ENCODE measurements at regions not wholly inside any gene's neighbourhood (a gene's known extent, or its start where the extent isn't known, plus 50 kb on each side); places are given as distances from the start of the nearest gene placed in this dataset.

DNA sequence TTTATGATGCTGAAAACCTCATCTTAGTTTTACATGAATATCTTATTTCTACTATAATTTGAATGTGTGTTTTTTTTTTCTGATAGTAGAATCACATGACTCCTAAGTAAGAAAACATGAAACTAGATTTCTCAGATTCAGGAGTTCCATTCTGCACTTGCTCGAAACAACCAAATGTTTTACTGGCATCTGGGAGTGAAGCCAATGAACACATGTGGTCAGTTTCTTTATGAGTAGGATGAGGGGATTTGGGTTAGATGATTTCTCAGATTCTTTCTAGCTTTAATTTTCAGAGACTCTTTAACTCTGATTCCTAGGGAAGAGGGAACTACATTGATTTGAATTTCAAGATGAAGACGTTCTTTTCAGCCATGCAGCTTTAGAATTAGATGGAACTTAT, 225.0 kb upstream of the NT5C1B start:
- no peak for DNase-seq

GRCh38 chr2:18804536-18804935, 215.2 kb upstream of the NT5C1B start:
- DNase-seq, result no peak

DNA sequence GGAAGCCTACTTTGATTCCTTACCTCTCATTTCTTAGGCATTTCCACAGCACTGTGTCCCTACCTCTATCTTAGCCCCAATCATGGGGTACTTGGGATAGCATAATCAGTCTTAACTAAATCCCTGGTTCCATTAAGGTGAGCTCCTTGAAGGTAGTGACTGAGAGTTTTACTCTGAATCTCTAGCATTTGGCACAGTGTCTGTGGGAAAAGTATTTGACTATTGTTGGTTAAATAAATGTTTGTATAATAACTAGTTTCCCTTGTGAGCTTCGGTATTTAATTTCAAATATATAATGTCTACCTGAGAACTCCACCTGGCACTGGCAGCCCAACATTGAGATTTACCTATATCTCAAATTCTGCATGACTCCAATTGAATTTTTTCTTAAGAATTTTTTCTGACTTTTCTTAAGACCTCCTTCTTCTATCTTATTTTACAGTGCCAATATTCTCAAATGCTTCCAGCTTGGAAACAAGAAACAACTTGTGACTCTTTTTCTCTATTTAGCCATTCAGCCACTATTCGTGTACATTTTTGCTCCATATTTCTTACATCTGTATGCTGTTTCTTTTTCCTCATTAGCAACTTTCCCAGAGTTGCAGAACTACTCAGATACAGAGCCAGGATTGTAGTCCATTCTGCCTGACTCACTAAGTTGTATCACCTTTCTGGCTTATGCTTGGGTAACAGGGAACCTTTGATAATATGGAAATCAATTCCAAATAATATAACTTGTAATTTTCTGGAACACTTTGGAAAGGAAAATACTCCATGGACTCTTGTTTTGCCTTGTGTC, 214.0 kb upstream of the NT5C1B start:
- no peak for DNase-seq

GRCh38 chr2:18800240-18800971, 211.0 kb upstream of the NT5C1B start:
- peak; percentile 7 for DNase-seq

GRCh38 chr2:18799397-18799796, 210.0 kb upstream of the NT5C1B start:
- no peak for DNase-seq

- DNase-seq, result no peak
These were observed 207.9 kb upstream of the NT5C1B start for GRCh38 chr2:18797133-18797845.

GRCh38 chr2:18795906-18796305, 206.5 kb upstream of the NT5C1B start:
- no peak for DNase-seq

GRCh38 chr2:18792684-18793083, 203.3 kb upstream of the NT5C1B start:
- no peak for DNase-seq

DNA sequence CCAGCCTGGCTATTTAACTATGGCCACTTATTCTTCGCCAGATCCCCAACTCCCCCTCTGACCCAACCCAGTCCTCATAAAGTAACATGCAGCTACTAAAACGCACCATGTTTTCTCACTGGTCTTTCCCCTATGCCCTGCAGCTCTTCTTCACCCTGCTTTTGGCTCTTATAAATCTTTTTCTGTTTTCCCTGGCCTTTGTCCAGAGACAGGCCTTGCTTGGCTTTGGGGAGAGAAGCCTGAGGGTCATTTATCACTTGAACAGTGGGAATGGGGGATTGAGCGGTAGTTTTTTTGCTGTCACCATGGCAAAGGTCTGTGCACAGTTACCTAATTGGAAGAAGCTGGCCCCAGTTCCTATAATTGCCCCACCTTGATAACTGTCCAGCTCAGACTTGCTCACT, 202.9 kb upstream of the NT5C1B start:
- DNase-seq, result no peak

- DNase-seq, result no peak
These were observed 201.9 kb upstream of the NT5C1B start for GRCh38 chr2:18791172-18791797.

GRCh38 chr2:18790509-18791171, 201.3 kb upstream of the NT5C1B start:
- no peak for DNase-seq

- DNase-seq, result no peak
These were observed 199.2 kb upstream of the NT5C1B start for GRCh38 chr2:18788592-18788991.

GRCh38 chr2:18787726-18788125, 198.4 kb upstream of the NT5C1B start:
- DNase-seq, result no peak

DNA sequence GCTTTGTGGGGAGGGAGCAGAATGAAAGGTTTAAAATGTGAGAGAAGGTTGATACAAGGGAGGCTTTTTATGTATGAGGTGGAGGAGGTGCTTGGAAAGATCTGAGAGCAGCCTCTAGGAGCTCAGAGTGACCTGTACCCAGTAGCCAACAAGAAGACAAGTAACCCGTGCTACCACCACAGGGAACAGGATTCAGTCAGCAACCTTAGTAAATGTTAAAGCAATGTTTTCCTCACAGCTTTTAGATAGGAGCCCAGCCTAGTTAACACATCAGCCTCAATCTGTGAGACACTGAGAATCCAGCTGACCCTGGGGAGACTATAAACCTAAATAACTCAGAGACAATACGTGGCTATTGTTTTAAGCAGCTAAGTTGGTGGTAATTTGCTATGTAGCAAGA, 194.9 kb upstream of the NT5C1B start:
- no peak for DNase-seq

DNA sequence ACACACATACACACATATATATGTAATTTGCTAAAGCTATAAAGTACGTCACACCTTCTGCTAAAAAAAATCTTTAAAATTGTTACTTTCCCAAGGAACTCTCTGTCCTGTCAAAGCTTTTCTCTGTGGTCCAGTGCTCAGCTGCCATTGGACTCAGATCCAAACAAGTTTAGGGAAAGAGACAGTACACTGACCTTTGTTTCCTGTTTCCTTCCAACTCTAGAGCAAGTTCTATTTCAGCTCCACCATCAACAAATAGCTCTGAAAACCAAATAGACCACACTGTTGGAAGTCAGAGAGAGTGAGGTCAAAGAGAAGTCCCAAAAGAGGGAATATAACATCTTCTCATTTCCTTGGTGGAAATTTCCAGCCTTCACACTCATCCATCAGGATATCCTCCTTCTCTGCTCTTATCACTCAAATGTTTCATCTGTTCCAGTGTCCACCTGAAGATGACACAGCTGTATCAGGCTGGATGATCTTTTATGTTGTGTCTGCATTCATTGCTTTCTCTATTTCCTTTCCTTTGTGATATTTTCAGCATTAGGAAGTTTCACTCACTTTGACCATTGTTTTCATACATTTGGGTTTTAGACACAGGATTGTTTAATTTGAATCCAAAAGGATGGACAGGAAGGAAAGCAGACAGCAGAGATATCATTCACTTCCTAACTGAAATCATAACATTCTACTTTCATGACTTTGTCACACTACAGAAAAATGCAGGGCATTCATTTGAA, 192.3 kb upstream of the NT5C1B start:
- no peak for DNase-seq

- no peak for DNase-seq
These were observed 188.0 kb upstream of the NT5C1B start for GRCh38 chr2:18777250-18777812.

- no peak for DNase-seq
These were observed 181.8 kb upstream of the NT5C1B start for GRCh38 chr2:18771212-18771611.

GRCh38 chr2:18763338-18763737, 174.0 kb upstream of the NT5C1B start:
- DNase-seq, result no peak

DNA sequence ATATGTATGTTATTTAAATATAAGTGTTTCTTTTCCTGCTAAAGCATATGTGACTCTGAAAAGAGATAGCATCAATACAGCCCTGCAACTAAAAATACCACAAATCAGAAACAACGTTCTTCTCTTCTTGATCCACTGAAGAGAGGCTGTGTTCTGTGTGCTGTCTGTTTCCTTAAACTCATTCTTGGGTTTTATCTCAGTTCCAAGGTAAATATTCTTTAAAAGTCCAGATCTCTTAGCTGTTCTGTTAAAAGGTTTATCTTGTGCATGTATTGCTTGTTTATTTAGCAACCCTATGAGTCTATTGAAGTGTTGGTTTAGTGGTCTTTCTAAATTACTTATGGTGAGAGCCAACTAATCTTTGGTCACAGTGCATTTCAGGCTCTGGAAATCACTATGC, 173.3 kb upstream of the NT5C1B start:
- DNase-seq, result peak; percentile 17

DNA sequence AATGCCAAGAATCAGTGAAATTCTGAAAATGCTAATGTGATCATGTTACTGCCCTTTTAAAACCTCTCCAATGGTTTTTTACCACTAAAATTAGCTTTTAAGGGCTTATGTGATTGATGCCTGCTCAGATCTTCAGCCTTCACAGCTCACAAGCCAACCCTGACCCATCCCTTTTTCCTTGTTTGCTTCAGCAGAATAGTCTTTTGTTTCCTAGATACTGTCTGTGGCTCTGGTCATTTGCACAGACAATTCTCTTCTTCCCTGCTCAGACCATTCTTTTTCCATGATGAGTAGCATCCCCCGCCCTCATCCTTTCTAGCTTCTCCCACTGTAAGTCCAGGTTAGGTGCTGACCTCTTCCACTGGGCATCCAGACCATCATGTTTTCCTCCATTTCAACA, 164.9 kb upstream of the NT5C1B start:
- no peak for DNase-seq

DNA sequence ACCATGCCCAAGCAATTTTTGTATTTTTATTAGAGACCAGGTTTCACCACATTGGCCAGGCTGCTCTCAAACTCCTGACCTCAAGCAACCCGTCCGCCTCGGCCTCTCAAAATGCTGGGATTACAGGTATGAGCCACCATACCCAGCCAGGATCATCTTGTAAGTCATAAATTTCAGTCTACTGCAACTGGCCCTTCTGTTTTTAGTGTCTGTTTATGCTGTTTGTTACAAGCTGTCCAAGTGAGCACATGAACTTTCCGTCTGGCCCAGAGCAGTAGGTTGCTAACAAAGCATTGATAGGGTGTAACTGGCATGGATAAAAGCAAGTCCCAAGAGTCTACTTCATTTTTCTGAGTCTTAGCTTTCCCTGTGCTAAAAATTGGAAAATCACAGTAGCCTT, 164.4 kb upstream of the NT5C1B start:
- DNase-seq, result no peak

Data from NCI-H2029 (cell line).